Astrocyte of the cerebellum (primary cell): ENCODE measurements at regions not wholly inside any gene's neighbourhood (a gene's known extent, or its start where the extent isn't known, plus 50 kb on each side); places are given as distances from the start of the nearest gene placed in this dataset.

Experiments
- DNase-seq: peaks from one replicate; pipeline ENCODE4 v3.0.0-alpha.2; 2011; ENCODE audit warnings: low read depth
- H3K4me3 ChIP-seq: 2 replicates; pipeline ENCODE4 v1.5.1; 2011; ENCODE audit warnings: mild to moderate bottlenecking, low read depth, low read length, moderate library complexity
- in situ Hi-C: cut with HindIII; loops from 2 replicates; pipeline ENCODE4 v1.10.0; 2017; ENCODE audit warnings: low sequenced_read_pairs
- TF ChIP-seq, protein P1 (sequence below): IDR thresholded peaks from 2 replicates; pipeline ENCODE4 v1.5.1; 2012; ENCODE audit warnings: low read length, low read depth, moderate library complexity, mild to moderate bottlenecking; ENCODE audit errors: missing control alignments

DNA sequence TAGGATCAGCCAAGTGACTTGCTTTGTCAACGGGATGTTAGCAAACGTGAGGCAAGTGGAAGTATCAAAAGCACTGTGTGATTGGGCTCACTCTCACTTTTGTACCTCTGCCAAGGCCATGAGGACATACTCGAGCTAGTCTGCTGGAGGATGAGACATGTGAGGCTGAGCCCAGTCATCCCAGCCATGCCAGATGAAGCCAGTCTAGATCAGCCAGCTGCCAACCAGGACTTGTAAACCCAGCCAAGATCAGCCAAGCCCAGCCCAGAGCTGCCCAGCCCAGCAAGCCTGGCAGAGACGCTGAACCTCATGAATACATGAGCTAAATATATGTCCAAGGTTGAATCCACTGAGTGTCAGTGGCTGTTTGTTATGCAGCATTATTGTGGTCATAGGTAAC lies 369.7 kb downstream of the MN1 start:
- in situ Hi-C loops, result no loop called here
- no peak for DNase-seq
- TF ChIP-seq, protein P1, sequence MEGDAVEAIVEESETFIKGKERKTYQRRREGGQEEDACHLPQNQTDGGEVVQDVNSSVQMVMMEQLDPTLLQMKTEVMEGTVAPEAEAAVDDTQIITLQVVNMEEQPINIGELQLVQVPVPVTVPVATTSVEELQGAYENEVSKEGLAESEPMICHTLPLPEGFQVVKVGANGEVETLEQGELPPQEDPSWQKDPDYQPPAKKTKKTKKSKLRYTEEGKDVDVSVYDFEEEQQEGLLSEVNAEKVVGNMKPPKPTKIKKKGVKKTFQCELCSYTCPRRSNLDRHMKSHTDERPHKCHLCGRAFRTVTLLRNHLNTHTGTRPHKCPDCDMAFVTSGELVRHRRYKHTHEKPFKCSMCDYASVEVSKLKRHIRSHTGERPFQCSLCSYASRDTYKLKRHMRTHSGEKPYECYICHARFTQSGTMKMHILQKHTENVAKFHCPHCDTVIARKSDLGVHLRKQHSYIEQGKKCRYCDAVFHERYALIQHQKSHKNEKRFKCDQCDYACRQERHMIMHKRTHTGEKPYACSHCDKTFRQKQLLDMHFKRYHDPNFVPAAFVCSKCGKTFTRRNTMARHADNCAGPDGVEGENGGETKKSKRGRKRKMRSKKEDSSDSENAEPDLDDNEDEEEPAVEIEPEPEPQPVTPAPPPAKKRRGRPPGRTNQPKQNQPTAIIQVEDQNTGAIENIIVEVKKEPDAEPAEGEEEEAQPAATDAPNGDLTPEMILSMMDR, result no peak
- H3K4me3 ChIP-seq, result no peak overlapping the region

DNA sequence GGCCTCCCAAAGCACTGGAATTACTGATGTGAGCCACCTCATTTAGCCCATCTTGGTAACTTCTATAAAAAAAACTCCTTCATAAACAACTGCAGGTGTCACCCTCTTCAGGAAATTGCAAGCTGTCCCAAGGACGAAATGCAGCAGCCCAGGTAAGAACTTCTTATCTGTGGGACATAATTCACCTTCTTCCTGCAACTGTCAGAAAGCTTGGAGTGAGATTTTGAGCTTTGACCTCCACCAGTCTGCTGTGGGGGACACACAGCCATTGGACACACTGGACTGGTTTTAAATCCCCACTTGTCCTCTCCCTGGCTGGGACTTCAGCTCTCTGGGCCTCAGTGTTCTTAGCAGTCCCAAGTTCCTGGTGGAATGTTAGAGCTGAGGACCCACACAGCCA lies 368.5 kb downstream of the MN1 start:
- TF ChIP-seq, protein P1, result no peak
- DNase-seq, result no peak
- in situ Hi-C loops, result no loop called here
- H3K4me3 ChIP-seq, result no peak overlapping the region

GRCh38 chr22:27433585-27434190 lies 367.9 kb downstream of the MN1 start:
- TF ChIP-seq, protein P1, result no peak
- in situ Hi-C loops, result no loop called here
- DNase-seq, result no peak
- no peak overlapping the region for H3K4me3 ChIP-seq

DNA sequence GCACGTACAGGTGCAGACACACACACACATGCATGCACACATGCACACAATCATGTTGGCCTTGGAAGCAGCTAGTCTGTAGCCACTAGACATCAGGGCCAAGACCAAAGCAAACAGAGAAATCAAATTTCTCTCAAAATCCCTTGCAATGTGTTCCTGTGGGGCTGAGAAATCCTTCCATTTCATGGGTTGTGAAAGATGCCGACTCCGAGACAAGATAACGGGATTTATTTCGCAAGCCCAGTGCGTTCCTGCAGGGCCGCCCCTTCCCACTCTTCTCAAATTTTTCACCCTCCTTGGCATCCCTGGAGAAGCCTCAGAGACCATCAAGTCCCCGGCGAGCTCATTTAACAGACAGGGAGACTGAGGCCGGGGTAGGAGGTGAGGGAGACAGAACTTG lies 366.7 kb downstream of the MN1 start:
- in situ Hi-C loops, result no loop called here

GRCh38 chr22:27435844-27436576 lies 365.5 kb downstream of the MN1 start:
- in situ Hi-C loops, result no loop called here
- no peak overlapping the region for H3K4me3 ChIP-seq
- peak; percentile 55 for DNase-seq
- TF ChIP-seq, protein P1, result no peak

More for the DNA sequence above, 366.7 kb downstream of the MN1 start:
- TF ChIP-seq, protein P1, result no peak
- DNase-seq, result no peak
- no peak overlapping the region for H3K4me3 ChIP-seq

- no peak for DNase-seq
- TF ChIP-seq, protein P1, result no peak
- no peak overlapping the region for H3K4me3 ChIP-seq
- in situ Hi-C loops, result no loop called here
Observed at GRCh38 chr22:27436591-27436990, 365.0 kb downstream of the MN1 start.
